ENCODE measurements at regions not wholly inside any gene's neighbourhood (a gene's known extent, or its start where the extent isn't known, plus 50 kb on each side); places are given as distances from the start of the nearest gene placed in this dataset.

DNA sequence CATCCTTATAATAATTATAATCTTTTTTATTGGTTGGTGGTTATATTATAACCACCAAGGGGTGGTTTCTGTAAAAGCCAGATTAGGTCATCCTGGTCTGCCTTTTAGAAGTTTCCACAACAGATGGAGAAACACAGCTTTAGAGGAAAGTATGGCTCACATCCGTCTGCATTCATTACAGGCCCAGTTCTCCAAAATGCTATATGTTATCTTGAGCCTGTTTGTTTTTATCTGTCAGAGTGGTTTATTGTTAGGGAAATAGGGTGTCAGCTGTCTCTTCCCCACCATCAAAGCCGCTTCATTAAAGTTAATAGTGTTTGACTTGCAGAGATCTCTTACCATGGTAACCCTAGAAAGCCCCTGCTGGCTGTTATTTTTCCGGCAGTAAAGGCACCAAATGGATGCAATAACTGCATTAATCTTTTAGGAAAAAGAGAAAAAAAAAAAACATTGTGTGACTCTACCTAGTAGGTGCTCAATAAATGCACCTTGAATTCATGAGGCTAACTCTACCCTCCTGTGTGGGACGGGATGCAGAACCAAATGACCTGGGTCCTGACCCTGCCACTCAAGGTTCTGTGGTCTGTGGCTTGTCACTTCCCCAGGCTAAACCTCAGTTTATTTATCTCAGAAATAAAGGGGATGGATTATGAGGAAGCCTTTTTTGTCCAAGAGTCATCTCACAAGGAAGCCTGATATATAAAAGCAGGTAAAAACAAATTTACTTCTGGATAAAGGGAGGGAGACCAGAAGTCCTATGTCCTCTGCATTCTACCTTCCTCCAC, 118.3 kb downstream of the WT1 start:
- TF ChIP-seq CTCF (IDR thresholded peaks at IDR 0.05) (no peak), POLR2A (IDR thresholded peaks at IDR 0.05) (no peak), EP300 (IDR thresholded peaks at IDR 0.05) (no peak)
